Superior temporal gyrus (tissue), 1 donor: ENCODE measurements at regions not wholly inside any gene's neighbourhood (a gene's known extent, or its start where the extent isn't known, plus 50 kb on each side); places are given as distances from the start of the nearest gene placed in this dataset.

Experiments
- DNase-seq: peaks from one replicate; pipeline ENCODE4 v3.0.0-alpha.2; 2016; ENCODE audit errors: extremely low spot score

DNA sequence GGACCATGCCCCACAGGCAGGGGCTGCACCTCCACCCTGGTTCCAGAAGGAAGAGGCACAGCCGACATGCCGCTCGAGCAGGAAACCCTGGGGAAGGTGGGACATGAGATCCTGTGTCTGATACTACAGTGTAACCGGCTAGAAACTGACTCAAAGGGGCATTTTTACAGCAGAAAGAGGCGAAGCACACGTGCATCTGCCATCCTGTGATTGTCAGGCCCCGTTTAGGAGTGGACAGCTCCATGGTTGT, 62.7 kb downstream of the SIK1 start:
- no peak for DNase-seq

DNA sequence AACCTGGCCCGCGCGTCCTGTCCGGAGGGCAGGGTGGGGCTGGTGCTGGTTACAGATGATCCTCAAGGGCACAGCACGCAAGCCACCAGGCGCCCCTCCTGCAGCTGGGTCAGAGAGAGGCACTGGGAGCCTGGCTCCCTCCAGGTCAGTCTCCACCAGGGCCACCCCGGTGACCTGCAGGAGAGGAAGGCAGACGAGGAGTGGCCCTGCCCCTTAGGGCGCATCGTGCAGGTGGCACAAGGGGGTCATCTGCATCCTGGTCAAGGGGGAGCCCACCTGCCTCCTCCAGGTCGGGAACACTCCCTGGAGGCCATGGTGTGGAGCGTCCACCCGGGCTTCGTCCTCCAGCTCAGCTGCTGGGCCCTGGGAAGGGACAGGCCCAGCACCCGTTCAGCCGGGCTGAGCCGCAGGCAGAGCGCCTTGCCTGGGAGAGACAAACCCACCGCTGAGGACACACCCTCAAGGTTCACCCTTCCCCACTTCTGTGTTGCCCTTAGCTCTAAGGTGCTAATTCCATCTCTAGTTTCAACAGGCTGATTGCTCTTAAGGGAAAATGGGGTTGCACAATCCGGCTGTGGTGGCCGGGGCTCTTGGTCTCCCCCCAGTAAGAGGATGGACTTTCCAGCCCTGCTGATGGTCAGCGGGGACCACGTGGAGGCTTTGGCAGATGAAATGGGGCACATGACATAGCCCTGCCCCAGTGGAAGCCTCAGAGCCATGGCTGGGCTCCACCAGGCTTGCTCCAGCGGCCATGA, 63.2 kb downstream of the SIK1 start:
- DNase-seq = no peak

- DNase-seq = no peak
Observed at GRCh38 chr21:43362915-43363314, 64.0 kb downstream of the SIK1 start.

GRCh38 chr21:43362321-43362791, 64.6 kb downstream of the SIK1 start:
- peak; percentile 34 for DNase-seq

DNA sequence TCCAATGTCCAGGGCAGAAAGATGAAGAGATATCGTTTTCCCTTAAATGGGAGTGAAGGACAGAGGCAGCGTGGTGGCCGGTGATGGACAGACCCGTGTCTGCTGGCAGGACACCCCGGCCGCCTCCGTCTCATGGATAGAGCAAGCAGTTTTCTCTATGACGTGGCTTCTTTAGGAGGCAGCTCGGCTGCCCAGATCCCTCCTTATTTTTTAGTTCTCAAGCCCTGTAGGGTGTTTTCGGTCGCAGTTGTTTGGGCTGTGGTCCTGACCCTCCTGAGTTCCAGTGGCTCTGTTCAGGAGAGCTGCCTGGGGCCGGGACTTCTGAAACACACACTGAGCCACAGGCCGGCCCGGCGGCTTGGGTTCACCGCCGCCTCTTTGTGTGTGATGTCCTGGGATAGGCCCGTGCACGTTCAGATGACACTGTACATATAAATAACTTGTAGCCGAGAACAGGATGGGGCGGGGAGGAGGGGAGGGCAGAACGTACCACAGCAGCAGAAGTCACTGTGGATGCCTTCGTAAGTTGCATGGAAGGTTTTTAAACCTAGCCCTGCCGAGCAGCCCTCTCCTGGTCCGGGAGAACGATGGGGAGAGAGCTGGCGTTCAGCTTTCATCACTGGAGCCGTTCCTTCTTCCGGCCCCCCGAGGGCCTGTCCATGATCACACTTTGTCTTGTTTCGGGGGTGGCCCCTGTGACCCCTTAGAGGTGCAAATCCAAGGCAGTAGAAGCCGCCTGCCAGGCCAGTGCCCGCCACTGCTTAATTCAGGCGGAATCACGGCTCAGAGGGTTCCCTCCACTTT, 65.2 kb downstream of the SIK1 start:
- no peak for DNase-seq

GRCh38 chr21:43361127-43361492, 65.8 kb downstream of the SIK1 start:
- no peak for DNase-seq

DNA sequence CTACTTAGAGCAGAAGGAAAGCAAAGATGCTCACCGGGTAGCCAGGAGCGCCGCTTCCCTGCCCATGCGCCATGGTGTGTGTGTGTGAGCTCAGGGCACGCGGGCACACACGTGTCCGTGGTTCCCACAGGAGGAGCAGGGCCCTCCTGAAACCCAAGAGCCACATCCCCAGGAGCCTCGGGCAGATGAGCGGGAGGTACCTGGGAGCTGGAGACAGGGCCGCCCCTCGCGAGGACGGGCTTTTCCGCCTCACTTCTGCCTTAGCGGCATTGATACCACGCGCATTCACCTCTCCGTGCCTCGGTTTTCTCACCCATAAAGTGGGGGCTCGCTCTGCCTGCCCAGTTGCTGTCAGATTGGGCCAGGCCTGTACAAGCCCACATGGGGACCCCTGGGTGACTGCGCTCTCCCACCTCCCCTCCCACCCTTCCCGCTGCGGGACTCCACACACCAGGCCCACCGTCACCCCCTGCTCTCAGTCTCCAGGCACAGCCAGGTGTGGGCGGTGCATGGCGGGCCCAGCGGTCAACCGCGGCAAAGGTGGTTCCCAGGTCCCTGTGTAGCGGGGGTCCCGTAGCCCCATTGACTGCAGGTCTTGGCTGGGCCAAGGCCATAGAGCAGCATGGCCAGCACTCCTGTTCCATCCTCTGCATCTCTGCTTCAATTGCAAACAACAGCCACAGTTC, 66.3 kb downstream of the SIK1 start:
- no peak for DNase-seq

DNA sequence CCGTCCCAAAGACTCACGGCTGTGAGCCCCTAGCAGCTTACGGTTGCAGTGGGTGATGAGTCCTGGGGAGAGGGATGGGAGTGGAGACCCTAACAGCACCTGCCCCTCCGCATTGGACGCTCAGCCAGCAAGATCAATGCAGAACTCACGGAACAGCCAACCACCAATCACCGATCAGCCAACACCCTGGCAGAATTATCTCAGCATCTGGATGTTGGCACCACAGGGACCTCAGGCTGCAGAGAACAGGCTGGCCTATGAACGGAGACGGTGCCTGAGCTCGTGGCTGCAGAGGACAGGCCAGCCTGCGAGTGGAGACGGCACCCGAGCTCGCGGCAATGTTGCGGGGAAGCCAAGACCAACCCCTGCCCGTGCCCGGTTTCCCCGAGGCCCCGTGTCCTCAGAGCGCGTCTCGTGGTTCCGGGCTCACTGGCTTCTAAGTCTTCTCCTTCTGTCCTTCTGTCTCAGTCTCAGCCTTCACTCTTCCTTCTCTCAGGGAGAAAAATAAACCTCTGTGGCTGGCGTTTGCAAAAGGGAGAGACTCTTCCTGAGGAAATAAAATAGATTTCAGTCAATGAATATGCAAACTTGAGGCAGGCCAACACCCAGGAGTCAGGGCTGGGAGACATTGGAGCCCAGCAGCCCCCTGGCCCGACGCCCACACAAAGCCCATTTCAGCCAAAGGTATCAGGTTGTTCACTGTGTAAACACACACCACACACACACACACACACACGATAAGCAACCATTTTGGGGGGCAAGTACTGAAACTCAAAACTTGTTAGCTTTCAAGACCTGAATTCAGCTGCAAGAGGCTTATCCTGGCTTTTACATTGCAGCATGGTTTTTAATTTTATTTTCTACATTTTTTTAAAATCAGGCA, 67.8 kb downstream of the SIK1 start:
- DNase-seq = no peak

DNA sequence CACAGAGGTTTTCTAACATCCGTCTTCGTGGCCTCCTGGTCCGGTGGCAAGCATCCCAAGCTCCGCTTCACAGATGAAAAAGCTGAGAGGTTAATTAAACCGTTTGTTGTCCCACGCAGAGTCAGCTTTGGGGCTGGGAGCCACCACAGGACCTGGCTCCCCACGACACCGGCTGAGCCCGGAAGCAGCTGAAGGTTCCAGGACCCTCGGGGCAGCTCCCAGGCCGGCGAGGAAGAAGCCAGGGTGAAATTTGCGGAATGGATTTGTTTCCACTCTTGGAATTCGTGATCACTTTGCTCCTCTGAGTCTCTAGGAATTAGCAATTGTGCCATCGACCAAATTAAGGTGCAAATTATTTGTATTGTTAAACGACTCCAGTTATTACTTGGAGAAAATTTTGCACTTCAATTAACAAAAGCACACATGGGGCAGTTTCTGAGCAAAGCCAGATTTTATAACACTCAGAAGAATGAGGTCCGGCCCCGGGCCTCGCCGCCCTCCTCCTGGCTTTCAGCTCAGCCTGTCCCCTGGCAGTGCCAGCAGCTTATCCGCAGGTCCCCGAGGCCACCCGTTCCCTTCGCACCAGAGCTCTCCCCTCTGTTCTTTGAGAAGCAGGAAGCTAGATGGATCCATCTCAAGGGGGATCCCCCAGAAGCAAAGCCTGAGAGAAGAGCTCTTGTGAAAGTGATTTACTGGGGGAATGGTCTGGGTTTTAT, 69.1 kb downstream of the SIK1 start:
- no peak for DNase-seq

- DNase-seq = no peak
Observed at GRCh38 chr21:43355925-43356289, 71.0 kb downstream of the SIK1 start.

GRCh38 chr21:43355266-43355924, 71.5 kb downstream of the SIK1 start:
- DNase-seq = no peak

GRCh38 chr21:43354666-43355065, 72.3 kb downstream of the SIK1 start:
- no peak for DNase-seq

DNA sequence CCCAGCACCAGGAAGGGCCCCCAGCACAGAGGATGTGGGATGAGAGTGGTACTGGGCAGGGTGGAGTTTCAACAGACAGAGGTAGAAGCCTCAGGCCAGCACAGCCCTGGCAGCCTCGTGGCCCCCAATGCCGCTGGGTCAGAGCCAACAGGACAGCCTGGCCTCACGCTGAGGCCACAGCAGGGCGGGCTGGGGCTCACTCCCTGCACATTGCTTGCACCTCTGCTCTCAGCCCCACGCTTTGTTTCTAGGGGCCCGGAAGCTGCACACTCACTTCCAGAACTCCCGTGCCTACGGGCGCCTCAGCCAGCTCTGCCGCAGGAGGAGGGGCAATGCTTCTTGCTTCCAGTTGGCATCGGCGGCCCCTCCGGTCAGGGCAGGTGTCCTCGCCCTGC, 72.9 kb downstream of the SIK1 start:
- DNase-seq = no peak

GRCh38 chr21:43353282-43354025, 73.5 kb downstream of the SIK1 start:
- DNase-seq = no peak

DNA sequence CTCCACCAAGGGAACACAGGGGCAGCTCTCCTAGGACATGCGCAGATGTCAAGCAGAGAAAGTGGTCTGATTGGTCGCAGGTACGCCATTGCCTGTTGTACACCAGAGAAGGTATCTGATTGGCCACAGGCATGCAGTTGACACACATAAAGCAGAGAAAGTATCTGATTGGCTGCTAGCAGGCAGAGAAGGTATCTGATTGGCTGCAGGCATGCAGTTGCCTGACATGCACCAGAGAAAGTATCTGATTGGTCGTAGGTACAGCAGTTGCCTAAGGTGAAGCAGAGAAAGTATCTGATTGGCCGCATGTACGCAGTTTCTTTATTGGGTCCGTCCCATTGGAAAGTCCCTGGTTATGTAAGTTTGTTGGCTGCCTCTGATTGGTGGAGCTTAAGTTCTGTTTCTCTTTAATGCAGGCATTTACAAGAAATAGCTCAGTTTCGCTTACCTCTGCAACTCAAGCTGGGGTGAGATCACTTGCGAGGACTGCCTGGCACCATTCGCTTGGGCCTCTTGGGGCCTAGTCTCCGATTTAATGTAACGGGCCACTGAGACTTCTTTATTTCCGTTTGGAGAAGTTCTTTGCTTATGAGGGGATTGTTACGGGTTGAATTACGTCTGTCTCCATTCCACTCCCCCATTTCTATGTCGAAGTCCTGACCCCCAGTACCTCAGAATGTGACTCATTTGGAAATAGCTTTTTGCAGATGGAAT, 74.2 kb downstream of the SIK1 start:
- DNase-seq = no peak

- no peak for DNase-seq
Observed at GRCh38 chr21:43352154-43352537, 74.8 kb downstream of the SIK1 start.

GRCh38 chr21:43351501-43352153, 75.3 kb downstream of the SIK1 start:
- DNase-seq = no peak

DNA sequence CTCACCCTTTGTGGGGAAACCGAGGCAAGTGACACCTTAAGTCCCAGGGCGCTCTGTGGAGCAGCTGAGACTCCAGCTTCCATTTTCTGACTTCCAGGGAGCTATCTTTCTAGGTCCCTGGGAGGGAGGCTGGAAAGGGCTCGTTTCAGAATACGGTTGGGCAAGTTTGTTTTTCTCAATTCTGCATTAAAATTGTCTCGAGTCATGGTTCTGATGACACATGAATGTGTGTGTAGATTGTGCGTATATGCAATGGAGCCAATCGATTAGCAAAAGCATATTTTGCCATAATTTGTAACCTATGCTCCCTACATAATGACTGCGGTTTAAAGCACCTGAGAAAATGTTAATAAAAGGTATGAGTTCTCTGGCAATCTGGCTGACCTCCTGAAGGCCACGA, 77.3 kb downstream of the SIK1 start:
- DNase-seq = no peak

DNA sequence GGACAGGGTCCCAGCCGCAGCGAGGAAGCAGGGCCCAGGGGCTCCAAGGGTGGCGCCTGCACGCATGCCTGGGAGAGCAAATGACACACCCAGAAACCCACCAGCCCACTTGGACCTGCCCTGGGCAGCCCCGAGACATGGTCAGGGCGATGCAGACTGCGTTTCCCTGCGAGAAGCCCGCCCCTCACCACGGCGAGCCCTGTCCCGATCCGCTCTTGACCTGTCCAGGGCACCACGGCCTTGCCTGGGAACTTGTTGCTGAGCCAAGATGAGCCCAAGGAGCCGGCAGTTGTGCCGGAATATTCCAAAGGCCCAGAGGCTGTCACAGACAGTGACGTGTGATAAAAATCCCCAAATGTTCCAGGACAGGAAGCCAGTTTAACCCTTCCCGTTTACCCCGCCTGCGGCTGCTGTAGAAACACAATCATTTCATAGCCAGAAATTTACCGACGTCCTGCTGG, 78.1 kb downstream of the SIK1 start:
- no peak for DNase-seq
